HG03520 (cell line): ENCODE measurements at regions not wholly inside any gene's neighbourhood (a gene's known extent, or its start where the extent isn't known, plus 50 kb on each side); places are given as distances from the start of the nearest gene placed in this dataset.
"Not testable (repeated sequence)": the region's sequence is repeated elsewhere in the genome, so short reads cannot be mapped to it uniquely, and the experiment has no call there.

ENCODE experiments used
- ATAC-seq: cut with Tn5 transposase; IDR thresholded peaks from one replicate; pipeline ENCODE4 v1.9.1; 2021; ENCODE audit warnings: mild to moderate bottlenecking, moderate library complexity; ENCODE audit not compliant: unreplicated experiment

GRCh38 chr9:82431121-82431520 lies 442.5 kb downstream of the SPATA31D1 start:
- ATAC-seq, result no peak

GRCh38 chr9:82433290-82433931 lies 444.8 kb downstream of the SPATA31D1 start:
- ATAC-seq, result not testable (repeated sequence)

GRCh38 chr9:82436475-82436874 lies 447.9 kb downstream of the SPATA31D1 start:
- ATAC-seq, result no peak

- not testable (repeated sequence) for ATAC-seq
Observed at GRCh38 chr9:82437183-82437582, 448.6 kb downstream of the SPATA31D1 start.

GRCh38 chr9:82438581-82438980 lies 450.0 kb downstream of the SPATA31D1 start:
- ATAC-seq, result no peak

GRCh38 chr9:82443312-82443711 lies 454.7 kb downstream of the SPATA31D1 start:
- no peak for ATAC-seq

GRCh38 chr9:82445556-82445955 lies 457.0 kb downstream of the SPATA31D1 start:
- no peak for ATAC-seq

GRCh38 chr9:82447343-82447742 lies 458.8 kb downstream of the SPATA31D1 start:
- ATAC-seq, result no peak

- no peak for ATAC-seq
Observed at GRCh38 chr9:82449986-82450385, 461.4 kb downstream of the SPATA31D1 start.

- ATAC-seq, result no peak
Observed at GRCh38 chr9:82454509-82455190, 466.1 kb downstream of the SPATA31D1 start.

GRCh38 chr9:82456642-82457041 lies 468.1 kb downstream of the SPATA31D1 start:
- ATAC-seq, result no peak

GRCh38 chr9:82457298-82457697 lies 468.7 kb downstream of the SPATA31D1 start:
- no peak for ATAC-seq

GRCh38 chr9:82457891-82458290 lies 469.3 kb downstream of the SPATA31D1 start:
- ATAC-seq, result no peak

GRCh38 chr9:82458296-82458695 lies 469.7 kb downstream of the SPATA31D1 start:
- ATAC-seq, result no peak

- no peak for ATAC-seq
Observed at GRCh38 chr9:82466616-82467260, 478.2 kb downstream of the SPATA31D1 start.

- no peak for ATAC-seq
Observed at GRCh38 chr9:82467436-82467835, 478.9 kb downstream of the SPATA31D1 start.

- ATAC-seq, result no peak
Observed at GRCh38 chr9:82474235-82474634, 485.7 kb downstream of the SPATA31D1 start.

- no peak for ATAC-seq
Observed at GRCh38 chr9:82475584-82476301, 487.2 kb downstream of the SPATA31D1 start.

GRCh38 chr9:82480921-82481320 lies 492.3 kb downstream of the SPATA31D1 start:
- no peak for ATAC-seq

GRCh38 chr9:82487935-82488312 lies 499.4 kb downstream of the SPATA31D1 start:
- no peak for ATAC-seq
